EH (cell line): ENCODE measurements at regions not wholly inside any gene's neighbourhood (a gene's known extent, or its start where the extent isn't known, plus 50 kb on each side); places are given as distances from the start of the nearest gene placed in this dataset.

Experiments used
- DNase-seq: peaks from one replicate; pipeline ENCODE4 v3.0.0-alpha.2; 2015; ENCODE audit warnings: low read depth

GRCh38 chr15:47213883-47214282 lies 503.4 kb upstream of the SEMA6D start:
- no peak for DNase-seq

GRCh38 chr15:47218295-47218694 lies 499.0 kb upstream of the SEMA6D start:
- DNase-seq = no peak

GRCh38 chr15:47244361-47244760 lies 472.9 kb upstream of the SEMA6D start:
- no peak for DNase-seq

- no peak for DNase-seq
Measured at GRCh38 chr15:47246317-47246716, 471.0 kb upstream of the SEMA6D start.

- DNase-seq = no peak
Measured at GRCh38 chr15:47258521-47258920, 458.8 kb upstream of the SEMA6D start.

- no peak for DNase-seq
Measured at GRCh38 chr15:47265686-47266085, 451.6 kb upstream of the SEMA6D start.

- DNase-seq = peak; percentile 0
Measured at GRCh38 chr15:47266566-47266965, 450.7 kb upstream of the SEMA6D start.

- DNase-seq = no peak
Measured at GRCh38 chr15:47273864-47274263, 443.4 kb upstream of the SEMA6D start.

- DNase-seq = no peak
Measured at GRCh38 chr15:47283246-47283645, 434.1 kb upstream of the SEMA6D start.

GRCh38 chr15:47288794-47289193 lies 428.5 kb upstream of the SEMA6D start:
- no peak for DNase-seq

- DNase-seq = no peak
Measured at GRCh38 chr15:47289656-47290055, 427.6 kb upstream of the SEMA6D start.

GRCh38 chr15:47291767-47292166 lies 425.5 kb upstream of the SEMA6D start:
- DNase-seq = no peak

- DNase-seq = no peak
Measured at GRCh38 chr15:47292638-47293190, 424.6 kb upstream of the SEMA6D start.

GRCh38 chr15:47293466-47294162 lies 423.7 kb upstream of the SEMA6D start:
- peak; percentile 87 for DNase-seq

- DNase-seq = no peak
Measured at GRCh38 chr15:47294765-47295259, 422.5 kb upstream of the SEMA6D start.

- DNase-seq = peak; percentile 1
Measured at GRCh38 chr15:47296881-47297280, 420.4 kb upstream of the SEMA6D start.

- DNase-seq = no peak
Measured at GRCh38 chr15:47299846-47300434, 417.4 kb upstream of the SEMA6D start.

- no peak for DNase-seq
Measured at GRCh38 chr15:47300596-47300995, 416.7 kb upstream of the SEMA6D start.

GRCh38 chr15:47301481-47301880 lies 415.8 kb upstream of the SEMA6D start:
- DNase-seq = no peak

- no peak for DNase-seq
Measured at GRCh38 chr15:47304656-47305055, 412.6 kb upstream of the SEMA6D start.

GRCh38 chr15:47312161-47312560 lies 405.1 kb upstream of the SEMA6D start:
- no peak for DNase-seq

- no peak for DNase-seq
Measured at GRCh38 chr15:47326410-47327333, 390.6 kb upstream of the SEMA6D start.
